ENCODE measurements at regions not wholly inside any gene's neighbourhood (a gene's known extent, or its start where the extent isn't known, plus 50 kb on each side); places are given as distances from the start of the nearest gene placed in this dataset.
A peak's percentile ranks its signal among the peaks of the same experiment; 100 is the strongest.

DNA sequence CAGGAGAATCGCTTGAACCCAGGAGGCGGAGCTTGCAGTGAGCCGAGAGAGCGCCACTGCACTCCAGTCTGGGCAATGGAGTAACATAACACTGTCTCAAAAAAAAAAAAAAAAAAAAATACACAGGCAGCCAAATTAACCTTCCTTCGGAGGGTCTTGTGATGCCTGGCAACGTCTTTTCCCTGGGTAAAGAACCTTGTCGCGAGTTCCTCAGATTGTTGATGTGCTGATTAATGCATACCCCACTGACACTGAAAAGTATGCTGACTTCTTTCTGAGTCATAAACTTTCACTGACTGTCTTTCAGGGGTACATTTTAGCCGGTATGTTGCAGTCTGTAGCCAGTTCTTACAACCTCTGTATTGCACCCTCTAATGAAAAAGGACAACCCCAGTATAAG, 95.1 kb upstream of the SOD1 start:
- DNase-seq = no peak

DNA sequence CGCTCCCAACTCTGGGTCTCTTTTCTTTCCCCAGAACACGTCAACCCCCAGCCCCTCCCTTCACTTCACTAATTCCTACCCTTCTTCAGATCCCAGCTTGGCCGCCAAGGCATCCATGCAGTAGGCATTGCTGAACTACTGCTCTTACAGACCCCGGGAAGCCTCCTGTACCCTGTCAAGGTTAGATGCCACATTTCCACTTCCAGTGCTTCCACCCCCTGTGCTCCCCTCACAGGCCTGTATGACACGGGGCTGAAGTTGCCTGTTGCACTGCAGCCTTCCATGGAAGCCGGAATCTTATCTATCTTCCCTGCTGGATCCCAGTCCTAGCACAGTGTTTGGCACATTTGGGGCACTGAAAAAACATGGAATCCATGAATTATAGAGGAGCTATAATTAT, 99.0 kb upstream of the SOD1 start:
- DNase-seq = no peak

DNA sequence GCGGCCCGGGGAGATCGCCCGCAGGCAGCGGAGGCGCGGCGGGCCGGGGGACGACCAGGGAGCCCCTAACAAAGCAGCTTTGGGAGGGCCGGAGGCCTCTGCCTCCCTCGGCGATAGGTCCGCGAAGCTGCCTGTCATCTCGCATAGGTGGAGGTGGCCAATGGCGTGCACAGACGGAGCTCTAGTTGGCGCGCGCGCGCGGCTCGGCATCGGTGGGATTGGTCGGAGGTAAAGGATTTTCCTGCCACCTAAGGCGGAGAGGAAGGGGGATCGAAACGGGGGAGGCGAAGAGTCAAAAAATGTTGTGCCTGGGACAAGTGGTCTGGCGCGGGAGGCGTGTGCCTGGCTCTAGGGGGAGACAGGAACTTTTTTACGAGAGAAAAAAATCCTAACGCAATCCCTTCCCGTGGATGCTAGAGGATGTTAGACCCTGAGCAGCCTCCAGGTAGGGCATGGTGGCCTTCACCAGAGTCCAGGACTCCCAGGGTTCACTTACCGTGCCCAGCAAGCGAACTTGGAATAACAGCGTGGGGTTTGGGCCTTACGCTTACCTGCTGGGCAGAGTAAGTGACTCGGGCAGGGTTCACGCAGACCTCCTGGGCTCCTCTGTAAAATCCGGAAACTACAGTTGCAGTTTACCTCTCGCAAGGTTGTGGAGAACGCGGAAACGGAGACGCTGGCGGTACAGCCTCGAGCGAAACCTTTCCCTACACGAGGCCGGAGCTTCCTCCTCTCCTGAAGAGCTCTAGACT, 99.9 kb upstream of the SOD1 start:
- peak; percentile 95 for DNase-seq

DNA sequence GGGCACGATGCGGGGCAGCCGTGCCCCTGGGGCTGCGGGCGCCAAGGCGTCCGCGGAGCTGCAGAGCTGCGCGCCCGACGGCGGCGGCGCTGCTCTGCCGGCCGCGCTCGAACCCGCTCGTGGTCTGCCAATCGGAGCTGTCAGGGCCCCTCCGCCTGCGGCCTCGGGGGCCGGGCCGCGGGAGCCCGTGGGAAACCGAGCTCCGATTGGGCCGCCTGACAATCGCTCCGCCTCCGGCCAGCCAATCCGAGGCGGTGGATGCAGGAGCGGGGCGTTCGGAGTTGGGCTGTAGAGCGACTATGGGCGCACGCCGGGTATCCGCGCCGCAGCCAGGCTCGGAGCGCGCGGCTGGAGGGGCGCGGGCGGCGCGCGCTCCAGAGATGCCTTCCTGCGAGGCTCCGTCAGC, 100.5 kb upstream of the SOD1 start:
- DNase-seq = peak; percentile 93

DNA sequence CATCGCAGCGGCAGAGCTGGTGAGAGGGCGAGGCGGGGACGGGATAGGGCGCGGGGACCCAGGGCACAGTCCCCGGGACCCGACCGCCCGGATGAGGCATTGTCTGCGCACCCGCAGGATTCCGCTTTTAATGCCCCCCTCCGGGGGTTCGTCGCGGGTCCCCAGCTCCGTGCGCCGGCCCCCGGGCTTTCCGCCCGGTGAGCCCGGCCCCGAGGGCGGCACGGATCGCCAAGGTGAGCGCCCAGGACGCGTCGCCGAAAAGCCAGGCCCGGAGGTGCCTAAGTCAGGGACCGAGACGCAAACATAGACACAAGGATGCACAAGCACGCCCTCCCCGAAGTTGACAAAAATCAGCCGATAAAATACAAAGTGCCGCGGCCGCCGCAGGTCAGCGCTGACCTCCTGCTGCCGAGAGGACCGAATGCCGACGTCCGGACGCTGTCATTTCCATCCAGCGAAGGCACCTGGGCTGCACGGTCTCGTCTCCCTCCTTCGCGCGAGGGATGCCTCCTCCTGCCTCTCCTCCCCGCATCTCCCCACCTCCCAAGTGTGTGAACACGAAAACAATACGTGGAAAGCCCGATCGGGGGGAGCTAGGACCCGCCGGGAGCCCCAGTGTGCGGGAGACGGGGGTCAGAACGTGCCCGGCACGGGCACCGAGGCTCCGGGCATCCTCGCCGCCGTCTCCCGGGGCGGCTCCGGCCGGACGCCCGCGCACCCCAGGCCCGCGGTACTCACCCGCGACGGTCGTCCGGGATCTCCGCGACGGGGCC, 101.1 kb upstream of the SOD1 start:
- peak; percentile 47 for DNase-seq

DNA sequence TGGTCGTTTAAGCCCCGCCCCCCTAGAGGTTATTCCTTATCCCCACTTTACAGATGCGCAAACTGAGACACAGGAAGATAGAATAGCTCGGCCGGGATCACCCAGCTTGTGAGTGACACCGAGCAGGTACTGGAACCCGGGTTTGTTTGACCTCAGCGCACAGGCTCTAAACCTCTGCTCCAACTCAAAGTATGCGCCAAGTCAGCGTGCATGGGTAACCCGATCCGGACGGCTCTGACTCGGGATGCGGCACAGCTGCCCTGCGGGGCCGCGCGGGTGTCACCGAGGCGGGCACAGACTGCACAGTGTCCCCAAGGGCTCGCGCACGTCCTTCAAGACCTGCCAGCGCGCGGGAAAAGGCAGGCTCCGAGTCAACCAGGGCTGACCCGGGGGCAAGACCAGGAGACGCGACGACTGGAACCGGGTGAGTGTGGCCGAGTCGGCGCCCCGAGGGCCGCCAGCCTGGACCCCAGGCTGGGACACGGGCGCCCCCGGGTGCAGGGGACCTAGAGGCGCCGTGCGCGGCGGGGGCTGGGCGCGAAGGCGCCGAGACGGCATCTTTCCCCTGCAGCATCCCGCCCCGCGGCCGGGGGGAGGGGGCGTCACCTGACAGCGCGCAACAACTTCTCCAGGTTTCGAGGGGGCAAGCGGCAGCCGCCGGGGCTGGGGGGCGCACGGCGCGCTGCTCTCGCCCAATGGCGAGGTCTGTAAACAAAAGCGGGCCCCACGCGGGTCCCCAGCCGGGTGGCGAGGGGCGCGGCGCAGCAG, 101.9 kb upstream of the SOD1 start:
- peak; percentile 26 for DNase-seq

DNA sequence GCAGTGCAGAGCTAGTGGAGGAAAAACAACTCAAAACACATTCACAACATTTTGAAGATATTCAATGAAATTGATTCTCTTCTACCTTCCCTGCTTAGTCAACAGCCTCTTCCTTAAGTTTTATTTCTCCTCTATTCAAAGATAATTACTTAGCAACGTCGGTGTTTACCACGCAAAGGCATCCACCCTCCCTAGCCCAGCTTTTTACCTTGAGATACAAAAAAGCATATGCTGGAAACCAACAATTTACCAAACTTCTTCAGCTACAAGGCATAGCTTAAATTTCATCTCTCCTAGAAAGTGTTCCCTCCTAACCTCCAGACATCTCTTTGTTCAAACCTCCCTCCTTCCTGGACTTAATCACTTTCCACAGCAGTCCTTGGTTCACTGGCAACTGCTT, 102.8 kb upstream of the SOD1 start:
- no peak for DNase-seq

DNA sequence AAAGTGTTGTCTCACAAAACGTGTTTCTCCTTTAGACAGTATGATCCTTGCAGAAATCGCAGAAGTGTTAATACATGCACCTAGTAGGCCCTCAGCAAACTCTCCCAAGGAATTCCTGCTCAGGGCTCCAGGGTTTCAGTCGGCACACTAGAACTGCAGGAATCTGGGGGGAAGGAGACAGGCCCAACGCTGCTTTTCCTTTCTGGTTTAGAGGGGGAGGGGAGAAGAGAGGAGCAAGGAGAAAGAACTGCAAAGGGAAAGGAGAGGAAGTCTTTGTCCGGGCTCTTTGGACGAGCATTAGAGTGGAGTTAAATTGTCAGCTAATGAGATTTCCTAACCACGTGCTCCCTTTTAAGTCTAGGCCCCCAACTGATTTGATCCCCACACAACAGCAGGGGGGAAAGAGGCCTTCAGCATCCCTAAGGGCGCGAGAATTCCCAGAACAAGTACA, 103.7 kb upstream of the SOD1 start:
- DNase-seq = no peak

DNA sequence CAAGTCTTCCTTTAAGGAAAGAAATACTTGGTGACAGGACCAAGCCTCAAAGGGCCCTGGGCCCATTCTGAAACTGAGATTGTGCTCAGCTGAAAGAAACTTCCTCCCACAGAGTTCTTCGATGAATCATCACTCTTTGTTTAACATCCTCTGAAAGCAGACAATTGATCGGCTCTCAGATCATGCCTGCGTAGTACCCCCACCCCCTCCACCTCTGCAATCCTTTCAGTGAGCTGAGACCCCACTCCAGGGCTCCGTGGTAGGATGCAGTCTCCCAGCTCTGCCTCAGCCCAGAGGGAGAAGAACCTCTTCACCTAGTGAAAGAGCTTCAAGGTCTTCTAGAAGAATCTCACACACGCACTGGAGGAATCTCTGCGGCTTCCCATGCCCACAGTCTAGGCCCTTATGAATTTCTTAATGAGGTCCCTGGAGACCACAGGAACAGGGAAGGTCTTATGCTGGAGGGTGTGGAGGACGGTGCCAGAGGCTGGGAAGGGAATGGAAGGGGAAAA, 104.9 kb upstream of the SOD1 start:
- DNase-seq = no peak

DNA sequence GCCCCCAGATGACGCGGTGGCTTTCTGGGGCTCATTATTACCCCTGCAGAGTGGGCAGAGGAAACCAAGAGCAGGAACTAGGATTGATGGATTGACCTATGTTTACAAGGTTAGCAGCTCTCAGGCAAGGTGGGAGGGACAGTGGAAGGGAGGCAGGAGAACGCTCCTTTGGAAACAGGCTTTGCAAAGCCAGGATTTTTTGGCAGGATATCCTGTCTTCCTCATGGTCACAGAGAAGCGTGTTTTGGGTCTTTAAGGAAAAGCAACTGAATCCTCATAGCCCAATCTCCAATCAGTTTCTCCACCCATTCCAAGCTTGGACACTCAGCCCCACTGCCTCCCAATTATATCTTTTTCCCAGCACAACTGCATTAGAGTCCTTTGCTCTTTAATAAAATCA, 105.6 kb upstream of the SOD1 start:
- no peak for DNase-seq

DNA sequence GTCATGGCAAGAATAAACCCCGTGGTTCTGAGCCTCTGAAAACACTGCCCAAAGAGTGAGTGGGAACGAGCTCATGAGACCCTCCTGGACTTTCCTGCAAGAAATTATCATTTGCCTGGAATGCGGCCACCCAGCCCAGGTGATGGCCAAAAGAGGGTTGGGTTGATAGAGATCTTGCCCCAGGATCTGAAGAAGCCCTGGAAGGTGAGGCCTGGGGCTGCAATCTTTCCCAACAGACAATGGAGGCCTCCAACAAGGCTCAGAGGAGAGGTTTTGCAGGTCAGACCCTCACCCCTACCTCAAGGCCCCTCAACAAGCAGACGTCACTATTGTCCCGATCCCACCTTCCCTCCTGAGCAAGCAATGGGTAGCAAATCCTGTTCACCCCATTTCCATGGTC, 106.0 kb upstream of the SOD1 start:
- DNase-seq = no peak

DNA sequence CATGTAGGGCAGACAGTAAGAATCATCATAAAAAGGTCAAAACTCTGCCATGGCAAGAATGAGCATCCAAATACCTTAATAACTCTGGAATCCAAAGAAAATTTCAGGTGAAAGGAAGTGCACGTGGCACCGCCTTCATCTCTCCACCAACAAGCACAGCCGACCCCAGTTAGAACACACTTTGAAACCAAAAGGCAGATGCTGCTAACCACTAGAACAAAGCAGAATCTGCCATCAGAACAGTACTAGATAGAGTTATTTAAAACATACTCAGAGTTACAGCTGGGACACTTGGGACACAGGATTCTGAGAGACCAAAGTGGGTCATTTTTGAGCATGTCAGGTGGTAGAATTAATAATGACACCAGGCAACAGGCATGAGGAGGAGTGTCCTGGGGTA, 106.7 kb upstream of the SOD1 start:
- DNase-seq = no peak

DNA sequence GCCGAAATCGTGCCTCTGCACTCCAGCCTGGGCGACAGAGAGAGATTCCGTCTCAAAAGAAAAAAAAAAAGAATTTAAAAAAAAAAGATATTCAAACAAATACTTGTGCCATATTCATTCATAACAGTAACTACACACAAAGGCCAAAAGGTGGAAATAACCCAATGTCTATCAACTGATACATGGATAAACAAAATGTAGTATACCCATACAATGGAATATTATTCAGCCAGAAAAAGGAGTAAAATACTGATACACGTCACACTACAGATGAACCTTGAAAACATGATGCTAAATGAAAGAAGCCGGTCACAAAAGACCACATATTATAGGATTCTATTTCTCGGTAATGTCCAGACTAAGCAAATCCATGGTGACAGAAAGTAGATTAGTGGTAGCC, 109.4 kb upstream of the SOD1 start:
- no peak for DNase-seq

DNA sequence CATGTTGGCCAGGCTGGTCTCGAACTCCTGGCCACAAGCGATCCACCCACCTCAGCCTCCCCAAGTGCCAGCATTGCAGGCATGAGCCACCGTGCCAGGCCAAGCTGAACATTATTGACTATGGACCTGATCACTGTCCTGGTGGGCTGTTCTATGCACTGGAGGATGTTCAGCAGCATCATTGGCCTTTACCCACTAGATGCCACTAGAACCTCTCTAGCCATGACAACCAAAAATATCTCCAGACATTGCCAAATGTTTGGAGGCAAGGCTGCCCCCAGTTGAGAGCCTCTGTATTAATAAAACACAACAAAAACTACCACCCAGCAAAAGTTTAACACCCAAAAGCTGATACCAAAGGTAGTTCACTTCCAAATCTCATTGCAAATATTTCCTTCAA, 110.8 kb upstream of the SOD1 start:
- DNase-seq = no peak

DNA sequence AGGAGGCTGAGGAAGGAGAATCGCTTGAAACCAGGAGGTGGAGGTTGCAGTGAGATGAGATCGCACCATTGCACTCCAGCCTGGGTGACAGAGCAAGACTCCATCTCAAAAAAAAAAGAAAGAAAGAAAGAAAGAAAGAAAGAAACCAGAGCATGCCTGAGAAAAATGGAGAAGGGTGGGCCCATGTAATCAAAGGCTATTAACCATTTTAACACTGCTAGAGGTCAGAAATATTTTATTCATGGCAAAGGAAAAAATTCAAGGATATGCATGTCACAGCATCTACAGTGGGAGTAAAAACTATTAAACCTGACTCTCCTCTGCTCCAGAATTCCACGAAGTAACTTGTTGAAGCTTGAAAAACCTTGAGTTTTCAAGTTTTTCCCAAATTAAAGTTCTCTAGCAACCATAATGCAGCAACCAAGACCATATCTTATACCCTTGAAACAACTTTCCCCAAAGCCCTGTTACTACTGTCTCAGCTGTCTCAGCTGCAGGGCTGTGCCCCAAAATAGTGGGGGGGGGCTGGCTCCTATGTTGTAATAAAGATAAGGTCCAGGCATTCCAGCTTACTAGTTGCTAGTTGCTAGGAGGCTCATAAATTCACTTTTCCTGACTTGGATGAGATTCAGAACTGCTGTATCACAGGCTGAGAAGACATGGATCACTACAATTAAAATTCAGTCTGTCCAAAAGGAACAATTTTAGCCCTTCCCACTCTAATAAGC, 112.9 kb upstream of the SOD1 start:
- DNase-seq = no peak

DNA sequence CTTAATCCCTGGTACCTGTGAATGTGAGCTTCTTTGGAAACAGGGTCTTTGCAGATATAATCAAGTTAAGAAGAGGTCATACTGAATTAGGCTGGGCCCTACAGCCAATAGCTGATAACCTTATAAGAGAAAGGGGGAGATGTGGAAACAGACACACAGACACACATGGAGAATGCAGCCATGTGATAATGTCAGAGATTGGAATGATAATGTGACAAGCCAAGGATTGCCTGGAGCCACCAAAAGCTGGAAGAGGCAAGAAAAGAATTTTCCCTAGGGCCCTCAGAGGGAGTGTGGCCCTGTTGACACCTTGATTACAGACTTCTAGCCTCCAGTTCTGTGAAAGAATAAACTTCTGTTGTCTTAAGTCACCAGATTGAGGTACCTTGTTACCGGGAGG, 114.5 kb upstream of the SOD1 start:
- DNase-seq = no peak

DNA sequence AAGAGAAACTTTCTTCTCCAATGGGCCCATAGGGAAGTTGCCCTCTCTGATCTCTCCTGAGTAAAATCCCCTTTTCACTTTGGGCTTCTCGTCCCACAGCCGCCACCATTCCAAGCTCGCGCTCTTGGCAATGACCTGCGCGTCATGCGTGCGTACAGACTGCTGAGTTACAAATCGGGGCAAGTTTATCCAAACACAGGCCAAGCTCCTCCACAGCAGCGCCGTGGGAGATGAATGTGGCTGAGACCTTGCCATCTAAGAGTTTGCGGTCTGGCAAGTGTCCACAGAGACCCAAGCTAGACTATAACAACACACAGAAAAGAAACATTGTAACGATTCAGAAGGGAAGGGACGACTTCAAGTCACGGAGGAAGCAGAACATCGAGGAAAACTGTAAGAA, 116.3 kb upstream of the SOD1 start:
- no peak for DNase-seq

DNA sequence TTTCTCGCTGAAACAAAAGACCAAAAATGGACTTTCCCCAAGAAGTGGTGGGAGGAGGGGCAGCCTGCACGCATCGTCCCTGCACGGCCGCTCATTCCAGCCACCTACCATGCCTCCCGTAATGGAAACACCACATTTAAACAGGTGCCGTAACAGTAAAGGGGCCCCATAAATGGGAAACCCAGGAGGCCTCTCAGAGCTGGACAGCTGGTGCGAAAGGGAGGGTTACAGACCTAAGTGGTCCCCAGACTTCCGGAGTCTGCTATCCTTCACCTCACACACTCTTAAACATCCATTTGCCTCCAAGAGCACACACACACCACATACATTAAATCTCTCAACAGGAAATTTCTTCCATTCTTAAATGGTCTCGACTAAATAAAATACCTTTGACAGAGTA, 120.7 kb upstream of the SOD1 start:
- DNase-seq = no peak

DNA sequence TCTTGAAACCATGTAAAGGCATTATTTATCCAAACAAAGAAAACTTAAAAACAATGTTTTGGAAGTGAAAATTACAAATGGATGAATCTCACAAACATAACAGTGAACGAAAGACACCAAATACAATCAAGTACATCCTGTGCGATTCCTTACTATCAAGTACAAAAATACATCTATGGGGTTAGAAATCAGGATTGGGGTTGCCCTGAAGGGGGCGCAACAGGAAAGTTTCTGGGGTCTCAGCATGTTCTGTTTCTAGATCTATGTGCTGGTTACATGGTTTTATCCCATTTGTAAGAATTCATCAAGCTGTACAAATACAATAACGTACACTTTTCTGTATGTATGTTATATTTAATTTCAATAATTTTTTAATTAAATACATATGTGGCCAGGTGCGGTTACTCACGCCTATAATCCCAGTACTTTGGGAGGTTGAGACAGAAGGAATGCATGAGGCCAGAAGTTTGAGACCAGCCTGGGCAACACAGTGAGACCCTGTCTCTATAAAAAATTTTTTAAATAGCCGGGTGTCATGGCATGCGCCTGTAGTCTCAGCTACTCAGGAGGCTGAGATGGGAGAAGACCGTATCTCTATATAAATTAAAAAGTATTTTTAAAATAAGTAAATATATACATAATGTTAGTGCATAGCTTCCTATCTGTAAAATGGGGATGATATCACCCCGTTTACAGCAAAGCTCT, 121.5 kb upstream of the SOD1 start:
- no peak for DNase-seq

DNA sequence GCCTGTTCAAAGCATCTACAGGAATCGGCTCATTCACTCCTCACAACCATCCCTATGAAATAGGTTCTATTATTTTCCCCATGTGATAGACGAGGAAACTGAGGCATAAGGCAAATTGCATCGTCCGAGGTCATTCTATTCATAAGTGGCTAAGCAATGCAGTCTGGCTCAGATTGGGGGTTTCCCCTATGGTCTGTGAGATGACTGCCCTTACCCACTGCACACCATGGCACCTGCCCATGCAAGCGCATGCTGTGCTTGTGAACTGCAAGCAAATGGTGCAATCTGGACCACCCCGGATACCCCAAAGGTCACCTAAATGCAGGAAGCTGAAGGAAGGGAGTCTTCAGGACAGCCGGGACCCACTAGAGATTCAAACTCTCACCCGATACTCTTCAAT, 123.4 kb upstream of the SOD1 start:
- no peak for DNase-seq

DNA sequence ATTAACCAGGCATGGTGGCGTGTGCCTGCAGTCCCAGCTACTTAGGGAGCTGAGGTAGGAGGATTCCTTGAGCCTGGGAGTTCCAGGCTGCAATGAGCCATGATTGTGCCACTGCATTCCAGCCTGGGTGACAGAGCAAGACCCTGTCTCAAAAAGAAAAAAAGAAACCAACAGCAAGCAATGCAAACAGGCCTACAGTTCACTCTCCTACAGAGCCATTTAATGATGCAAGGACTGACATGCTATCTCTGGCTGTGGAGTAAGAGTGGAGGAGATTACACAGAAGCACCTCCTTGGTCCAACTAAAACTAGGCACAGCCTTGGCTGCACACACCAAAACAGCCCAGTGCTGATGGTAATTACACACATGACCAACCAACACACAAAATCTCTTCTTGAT, 127.5 kb upstream of the SOD1 start:
- DNase-seq = no peak
